PC-3 (cell line): ENCODE measurements at regions not wholly inside any gene's neighbourhood (a gene's known extent, or its start where the extent isn't known, plus 50 kb on each side); places are given as distances from the start of the nearest gene placed in this dataset.
"Not testable (repeated sequence)": the region's sequence is repeated elsewhere in the genome, so short reads cannot be mapped to it uniquely, and the experiment has no call there.

ENCODE experiments used
- ATAC-seq: fragments of 200-7000 bp; cut with Tn5 transposase; 2 replicates; pipeline ENCODE4 v1.9.1; 2020; ENCODE audit warnings: mild to moderate bottlenecking, moderate library complexity
- BruUV-seq: library from RNA; stranded (reverse); fragments of 400-500 nt; replicated peaks from 2 replicates; lab custom pipeline; 2021; lab: Mats Ljungman, UMichigan
- CTCF ChIA-PET: fragments of 300-600 bp; sonication (Branson Sonifier 250); formaldehyde crosslinking; loops from one replicate; lab custom pipeline; 2022; ENCODE audit warnings: antibody characterized with exemption; lab: Charles Lee
- POLR2A ChIA-PET: fragments of 300-600 bp; sonication (Branson Sonifier 250); formaldehyde crosslinking; loops from one replicate; lab custom pipeline; 2022; ENCODE audit warnings: antibody characterized with exemption; ENCODE audit not compliant: unreplicated experiment; lab: Charles Lee
- DNase-seq: peaks from one replicate; pipeline ENCODE4 v3.0.0-alpha.2; 2015
- H2AFZ ChIP-seq: fragments of 300-600 bp; sonication (generic); 2 replicates; pipeline ENCODE4 v1.6.0; 2016; ENCODE audit warnings: antibody characterized with exemption, low read length
- H3F3A ChIP-seq: fragments of 300-600 bp; sonication (generic); one replicate; pipeline ENCODE4 v1.6.0; 2017; ENCODE audit warnings: antibody characterized with exemption, low read length, control low read depth, mild to moderate bottlenecking; ENCODE audit not compliant: unreplicated experiment
- H3K27ac ChIP-seq: fragments of 300-600 bp; sonication (generic); 2 replicates; pipeline ENCODE4 v1.5.1; 2016; ENCODE audit warnings: mild to moderate bottlenecking, low read length
- H3K27me3 ChIP-seq: fragments of 300-600 bp; sonication (generic); 2 replicates; pipeline ENCODE4 v1.6.1; 2016; ENCODE audit warnings: low read length, mixed read lengths
- H3K36me3 ChIP-seq: fragments of 300-600 bp; sonication (generic); 2 replicates; pipeline ENCODE4 v1.6.1; 2016; ENCODE audit warnings: low read depth, mixed run types, low read length, mixed read lengths
- H3K4me1 ChIP-seq: fragments of 300-600 bp; sonication (generic); 2 replicates; pipeline ENCODE4 v1.5.1; 2016; ENCODE audit warnings: low read length; ENCODE audit not compliant: insufficient read depth
- H3K4me2 ChIP-seq: fragments of 300-600 bp; sonication (generic); 2 replicates; pipeline ENCODE4 v1.6.0; 2016; ENCODE audit warnings: low read length
- H3K4me3 ChIP-seq: fragments of 300-600 bp; sonication (generic); 2 replicates; pipeline ENCODE4 v1.5.1; 2016; ENCODE audit warnings: mild to moderate bottlenecking, low read length, mixed read lengths
- H3K79me2 ChIP-seq: fragments of 300-600 bp; sonication (generic); 2 replicates; pipeline ENCODE4 v1.6.1; 2017; ENCODE audit warnings: low read length, mixed read lengths
- H3K9ac ChIP-seq: fragments of 300-600 bp; sonication (generic); 2 replicates; pipeline ENCODE4 v1.6.0; 2016; ENCODE audit warnings: mild to moderate bottlenecking, low read length
- H3K9me2 ChIP-seq: fragments of 300-600 bp; sonication (generic); replicated peaks from 2 replicates; pipeline ENCODE4 v1.6.1; 2016; ENCODE audit warnings: mixed run types, low read length, mixed read lengths
- H3K9me3 ChIP-seq: fragments of 300-600 bp; sonication (generic); 2 replicates; pipeline ENCODE4 v1.6.1; 2016; ENCODE audit warnings: low read length, mixed read lengths
- H4K20me1 ChIP-seq: fragments of 300-600 bp; sonication (generic); 2 replicates; pipeline ENCODE4 v1.6.1; 2016; ENCODE audit warnings: low read length, mixed read lengths
- CTCF ChIP-seq: fragments of 300-600 bp; sonication (generic); conservative IDR thresholded peaks from 2 replicates; pipeline ENCODE4 v1.5.1; 2017; ENCODE audit warnings: antibody characterized with exemption, low read depth, mild to moderate bottlenecking, low read length
- EZH2 ChIP-seq: fragments of 300-600 bp; sonication (generic); IDR thresholded peaks from one replicate; pipeline ENCODE4 v1.6.1; 2017; ENCODE audit warnings: antibody characterized with exemption, mild to moderate bottlenecking, low read length; ENCODE audit not compliant: unreplicated experiment
- EZH2phosphoT487 ChIP-seq: fragments of 300-600 bp; sonication (generic); IDR thresholded peaks from 2 replicates; pipeline ENCODE4 v1.6.1; 2018; ENCODE audit warnings: mild to moderate bottlenecking, antibody characterized with exemption, low read length, borderline replicate concordance
- intact Hi-C: fragments of 100-400 bp; cut with micrococcal nuclease; formaldehyde crosslinking; loops from 2 replicates; pipeline ENCODE4 v1.9.0; 2023

DNA sequence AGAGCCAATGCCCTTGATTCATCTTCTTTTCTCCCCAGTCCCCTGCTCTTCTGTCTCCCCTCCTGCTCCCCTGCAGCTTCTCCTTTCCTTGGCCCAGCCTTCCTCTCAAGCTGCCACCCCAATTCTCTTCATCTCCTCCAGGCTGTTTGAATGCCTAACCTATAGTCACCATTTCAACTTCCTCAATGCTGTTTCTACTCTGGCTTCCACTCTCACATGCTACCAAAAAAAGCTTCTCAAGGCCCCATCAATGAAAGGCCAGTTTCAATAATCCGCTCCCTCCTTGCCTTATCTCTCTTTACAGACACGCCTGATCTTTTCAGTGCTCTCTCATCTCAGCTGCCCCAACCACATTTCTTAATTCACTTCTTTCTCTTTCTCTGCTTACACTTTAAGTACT, 212.2 kb upstream of the GPR149 start:
- BruUV-seq: no TSS peak

DNA sequence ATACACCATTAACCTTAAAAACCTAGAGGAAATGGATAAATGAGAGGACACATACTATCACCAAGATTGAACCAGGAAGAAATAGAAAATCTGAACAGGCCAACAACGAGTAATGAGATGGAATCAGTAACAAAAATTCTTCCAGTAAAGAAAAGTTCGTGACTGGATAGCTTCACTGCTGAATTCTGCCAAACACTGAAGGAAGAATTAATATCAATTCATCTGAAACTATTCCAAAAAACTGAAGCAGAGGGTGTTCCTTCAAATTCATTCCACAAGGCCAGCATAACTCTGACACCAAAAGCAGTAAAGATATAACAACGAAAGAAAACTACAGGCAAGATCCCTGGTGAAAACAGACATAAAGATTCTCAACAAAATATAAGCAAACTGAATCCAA, 195.8 kb upstream of the GPR149 start:
- ATAC-seq: no peak
- Histone ChIP-seq H3K9me3 (no peaks in the 10 kb centered on the region), H3K4me1 (no peaks in the 10 kb centered on the region), H3K9ac (no peak overlapping the region), H3K27me3 (peaks cover 4% of the 10 kb centered on the region; the same call in 1 of the 2 replicates), H3K9me2 (no peaks in the 10 kb centered on the region), H4K20me1 (no peaks in the 10 kb centered on the region), H2AFZ (no peak overlapping the region), H3K27ac (no peak overlapping the region), H3K4me3 (no peak overlapping the region), H3K4me2 (no peak overlapping the region), H3F3A (no peaks in the 10 kb centered on the region), H3K79me2 (no peaks in the 10 kb centered on the region), H3K36me3 (no peaks in the 10 kb centered on the region)
- intact Hi-C loops: no loop called here
- BruUV-seq: no TSS peak
- POLR2A ChIA-PET: no interaction called here
- TF ChIP-seq EZH2 (no peak), CTCF (no peak), EZH2phosphoT487 (no peak)
- CTCF ChIA-PET: no interaction called here
- DNase-seq: no peak

More for the DNA sequence above, 212.2 kb upstream of the GPR149 start:
- Histone ChIP-seq H4K20me1 (no peaks in the 10 kb centered on the region), H3K79me2 (no peaks in the 10 kb centered on the region), H2AFZ (no peak overlapping the region), H3K9ac (no peak overlapping the region), H3K36me3 (no peaks in the 10 kb centered on the region), H3K4me2 (no peak overlapping the region), H3K9me2 (no peaks in the 10 kb centered on the region), H3K4me3 (no peak overlapping the region), H3K9me3 (no peaks in the 10 kb centered on the region), H3K27me3 (peaks cover 4% of the 10 kb centered on the region; the same call in 1 of the 2 replicates), H3K27ac (no peak overlapping the region), H3F3A (no peaks in the 10 kb centered on the region), H3K4me1 (no peaks in the 10 kb centered on the region)
- intact Hi-C loops: no loop called here
- POLR2A ChIA-PET: no interaction called here
- TF ChIP-seq CTCF (no peak), EZH2phosphoT487 (no peak), EZH2 (no peak)
- no peak for ATAC-seq
- DNase-seq: no peak
- CTCF ChIA-PET: no interaction called here

GRCh38 chr3:154619621-154620020, 189.6 kb upstream of the GPR149 start:
- H3K27ac ChIP-seq, H3F3A ChIP-seq, ATAC-seq, intact Hi-C loops, BruUV-seq, H3K9ac ChIP-seq, H3K9me3 ChIP-seq, CTCF ChIA-PET, H3K27me3 ChIP-seq, H3K9me2 ChIP-seq, DNase-seq, H2AFZ ChIP-seq, H3K4me3 ChIP-seq, H3K4me1 ChIP-seq, H4K20me1 ChIP-seq, H3K79me2 ChIP-seq, POLR2A ChIA-PET, H3K4me2 ChIP-seq, H3K36me3 ChIP-seq: not testable (repeated sequence)
